Right cardiac atrium (tissue), 5 donors: ENCODE measurements at regions not wholly inside any gene's neighbourhood (a gene's known extent, or its start where the extent isn't known, plus 50 kb on each side); places are given as distances from the start of the nearest gene placed in this dataset.
"Not testable (repeated sequence)": the region's sequence is repeated elsewhere in the genome, so short reads cannot be mapped to it uniquely, and the experiment has no call there.

Experiments
- ATAC-seq, 2 donors: fragments of 200-7000 bp; cut with Tn5 transposase; one replicate each; pipeline versions ENCODE4 v1.8.0 to v1.9.1; 2020; ENCODE audit warnings: moderate library complexity in 2 of 2, mild to moderate bottlenecking in 1 of 2
- DNase-seq, 3 donors: peaks; one replicate each; pipeline ENCODE4 v3.0.0-alpha.2; 2020
- H3K27ac ChIP-seq: one replicate; pipeline ENCODE4 v1.5.1; 2013; ENCODE audit warnings: mild to moderate bottlenecking, low read length, control low read depth, moderate library complexity
- H3K27me3 ChIP-seq: one replicate; pipeline ENCODE4 v1.6.1; 2013; ENCODE audit not compliant: control insufficient read depth, insufficient read depth
- H3K4me1 ChIP-seq: one replicate; pipeline ENCODE4 v1.6.1; 2013; ENCODE audit warnings: low read length; ENCODE audit not compliant: control insufficient read depth, insufficient read depth
- H3K4me3 ChIP-seq: one replicate; pipeline ENCODE4 v1.5.1; 2013; ENCODE audit warnings: low read length, control low read depth
- H3K9me3 ChIP-seq: one replicate; pipeline ENCODE4 v1.6.1; 2013; ENCODE audit warnings: low read length; ENCODE audit not compliant: control insufficient read depth
- WGBS: extraction: QIAGEN DNeasy Blood & Tissue Kit; methylation state at CpG from one replicate; pipeline ENCODE4 v1.1.7; 2013; 5-methylcytosine and 5-hydroxymethylcytosine counted together
- intact Hi-C, 4 donors: fragments of 100-400 bp; cut with DNase I; formaldehyde crosslinking; loops; one replicate each; pipeline versions ENCODE4 v1.11.0 to v1.14.0; 2022 to 2023
- donor health status: healthy with polysubstance abuse.
- donor health status: DM: no; HTN: yes; CAD: no.
- donor health status: DM: no; HTN: no; CAD: no.
- donor health status: DM: no; HTN: yes; CAD: no; lungs with severe emphysema.
- donor health status: DM: yes; HTN: yes; CAD: no.

DNA sequence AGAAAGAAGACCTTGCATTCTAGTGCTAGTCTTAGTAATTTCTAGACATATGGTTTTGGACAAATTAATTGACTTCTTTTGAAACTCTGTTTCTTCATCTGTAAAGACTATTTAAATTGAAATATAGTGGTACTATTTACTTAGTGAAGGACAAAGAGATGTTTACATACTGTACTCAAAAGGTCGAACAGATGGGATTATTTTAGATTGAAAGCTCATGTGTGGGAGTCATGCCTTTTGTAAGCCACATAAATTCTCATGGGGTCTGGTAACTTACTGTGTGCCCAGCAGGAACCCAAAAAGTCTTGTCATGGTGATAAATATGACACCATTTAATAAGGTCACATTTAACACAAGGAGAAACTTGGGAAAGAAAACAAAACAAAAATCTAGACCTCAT is 368.2 kb upstream of the CITED2 start:
- Histone ChIP-seq H3K27ac (no peak overlapping the region), H3K4me1 (no peaks in the 10 kb centered on the region), H3K9me3 (no peaks in the 10 kb centered on the region), H3K4me3 (no peak overlapping the region), H3K27me3 (no peaks in the 10 kb centered on the region)
- WGBS: 63% methylated on average over 1 of the region's 1 CpG
- ATAC-seq (no peak), DNase-seq (no peak)
- intact Hi-C loops: no loop called here

DNA sequence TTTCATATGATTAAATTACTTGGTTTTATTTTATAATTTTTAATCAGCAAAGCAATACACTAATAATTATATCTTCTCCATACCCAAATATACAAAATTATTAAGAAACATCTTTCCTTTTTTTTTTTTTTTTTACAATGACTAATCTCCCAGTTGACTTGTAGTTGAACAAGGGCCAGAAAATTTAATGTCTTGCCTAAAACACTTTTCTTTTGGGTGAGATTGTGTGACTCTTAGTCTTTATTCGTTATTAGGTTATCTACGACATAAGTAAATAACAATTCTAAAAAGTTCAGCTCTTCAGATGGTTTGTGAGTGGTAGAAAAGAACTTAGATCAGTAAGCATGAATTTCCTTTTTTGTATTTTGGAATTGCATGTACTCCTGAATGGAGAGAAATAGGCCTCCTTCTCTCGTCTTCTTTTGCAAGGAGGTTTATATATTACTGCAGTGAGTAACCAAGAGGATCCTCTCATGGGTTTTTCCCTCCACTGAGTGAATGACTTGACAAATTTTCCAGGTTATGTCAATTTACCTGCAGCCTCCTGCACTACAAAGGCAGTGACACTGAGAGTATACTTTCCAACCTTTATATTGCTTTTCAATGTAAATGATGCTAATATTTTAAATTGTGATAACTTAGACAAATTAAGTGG is 364.5 kb upstream of the CITED2 start:
- Histone ChIP-seq H3K9me3 (no peaks in the 10 kb centered on the region), H3K4me1 (no peaks in the 10 kb centered on the region), H3K27ac (no peak overlapping the region), H3K27me3 (no peaks in the 10 kb centered on the region), H3K4me3 (no peak overlapping the region)
- intact Hi-C loops: no loop called here
- no peak for DNase-seq
- ATAC-seq: no peak
- WGBS: 66% methylated on average over 3 of the region's 3 CpGs

DNA sequence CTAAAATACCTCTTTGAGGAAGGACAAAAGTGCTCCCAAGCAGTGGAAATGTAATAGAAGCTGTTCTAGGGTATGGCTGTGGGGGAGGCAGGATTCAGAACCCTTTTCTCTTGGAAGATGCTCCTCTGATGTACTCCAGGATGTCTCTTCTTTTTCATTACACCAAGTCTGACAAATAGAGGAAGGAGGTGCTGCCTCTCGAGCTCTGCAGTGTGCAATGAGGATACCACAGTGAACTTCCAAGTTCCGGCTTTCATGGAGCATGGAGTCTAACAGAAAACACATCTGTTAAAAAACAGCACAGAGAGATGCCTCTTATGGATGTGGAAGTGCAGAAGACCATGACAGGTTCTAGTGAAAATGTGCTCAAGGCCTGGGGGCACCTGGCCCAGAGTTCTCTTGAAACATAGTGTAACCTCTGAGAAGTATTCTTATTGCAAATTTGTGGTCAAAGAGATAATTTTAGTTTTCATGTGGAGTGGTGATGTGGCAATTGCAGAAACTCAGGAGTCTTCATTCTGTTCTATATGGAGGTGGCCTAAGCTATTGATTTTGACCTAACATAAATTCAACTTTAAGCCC is 362.0 kb upstream of the CITED2 start:
- H3K4me1 ChIP-seq: no peaks in the 10 kb centered on the region
- H3K4me3 ChIP-seq: no peak overlapping the region
- intact Hi-C loops: no loop called here
- no peak overlapping the region for H3K27ac ChIP-seq
- DNase-seq (no peak), ATAC-seq (no peak)
- H3K9me3 ChIP-seq: no peaks in the 10 kb centered on the region
- H3K27me3 ChIP-seq: no peaks in the 10 kb centered on the region
- 85% methylated on average over 2 of the region's 2 CpGs for WGBS

DNA sequence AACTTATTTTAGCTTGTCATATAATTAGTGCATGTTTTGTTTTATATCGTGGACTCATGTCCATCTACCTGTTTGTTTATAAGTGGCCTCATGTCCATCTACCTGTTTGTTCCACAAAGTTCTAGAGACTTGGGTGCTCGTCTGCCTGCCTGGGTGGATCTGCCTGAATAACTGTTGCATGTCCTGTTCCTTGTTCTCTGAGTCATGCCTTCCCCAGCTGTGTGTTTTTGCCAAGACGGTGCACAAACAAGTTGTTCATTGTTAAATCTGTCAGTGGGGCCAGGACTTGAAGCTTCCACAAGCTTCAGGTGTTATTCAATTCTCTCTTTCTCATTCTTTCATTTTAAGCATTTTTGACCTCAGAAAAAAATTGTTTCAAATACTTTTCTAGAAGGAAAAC is 358.0 kb upstream of the CITED2 start:
- intact Hi-C loops: no loop called here
- no peak for ATAC-seq
- H3K27ac ChIP-seq: no peak overlapping the region
- WGBS: 63% methylated on average over 3 of the region's 3 CpGs
- no peak overlapping the region for H3K4me3 ChIP-seq
- no peaks in the 10 kb centered on the region for H3K27me3 ChIP-seq
- H3K4me1 ChIP-seq: peaks cover 2% of the 10 kb centered on the region
- H3K9me3 ChIP-seq: no peaks in the 10 kb centered on the region
- no peak for DNase-seq

DNA sequence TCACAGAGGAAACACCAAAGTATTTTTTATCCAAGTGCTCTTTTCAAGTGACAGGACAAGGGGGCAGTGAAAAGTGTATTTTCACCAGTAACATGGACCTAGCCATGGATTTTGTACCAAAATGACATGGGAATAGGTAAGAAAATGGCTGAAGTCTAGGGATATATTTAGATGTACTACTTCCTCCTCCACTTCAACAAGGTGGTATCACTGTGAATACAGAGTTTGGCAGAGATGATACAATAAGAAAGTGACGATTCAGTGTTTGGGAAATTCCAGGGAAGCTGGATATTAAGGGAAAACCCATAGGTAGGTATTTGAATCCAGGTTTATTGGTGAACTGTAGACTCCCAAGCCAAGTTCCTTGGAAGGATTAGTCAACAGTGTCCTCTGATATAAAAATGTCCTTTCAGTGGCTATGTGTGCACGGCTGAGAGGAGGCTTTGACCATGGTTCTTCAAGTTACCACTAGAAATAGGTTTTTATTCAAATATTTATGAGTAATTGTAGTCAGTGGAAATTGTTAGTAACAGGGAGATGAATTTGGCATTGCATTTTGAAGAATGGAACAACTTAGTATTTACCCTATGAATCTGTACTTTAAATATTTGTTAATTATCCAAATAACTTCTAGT is 356.0 kb upstream of the CITED2 start:
- no peak overlapping the region for H3K27ac ChIP-seq
- no peak for DNase-seq
- H3K4me1 ChIP-seq: peaks cover 2% of the 10 kb centered on the region
- 73% methylated on average over 2 of the region's 2 CpGs for WGBS
- no peak overlapping the region for H3K4me3 ChIP-seq
- ATAC-seq: no peak
- no peaks in the 10 kb centered on the region for H3K9me3 ChIP-seq
- no peaks in the 10 kb centered on the region for H3K27me3 ChIP-seq
- intact Hi-C loops: no loop called here

DNA sequence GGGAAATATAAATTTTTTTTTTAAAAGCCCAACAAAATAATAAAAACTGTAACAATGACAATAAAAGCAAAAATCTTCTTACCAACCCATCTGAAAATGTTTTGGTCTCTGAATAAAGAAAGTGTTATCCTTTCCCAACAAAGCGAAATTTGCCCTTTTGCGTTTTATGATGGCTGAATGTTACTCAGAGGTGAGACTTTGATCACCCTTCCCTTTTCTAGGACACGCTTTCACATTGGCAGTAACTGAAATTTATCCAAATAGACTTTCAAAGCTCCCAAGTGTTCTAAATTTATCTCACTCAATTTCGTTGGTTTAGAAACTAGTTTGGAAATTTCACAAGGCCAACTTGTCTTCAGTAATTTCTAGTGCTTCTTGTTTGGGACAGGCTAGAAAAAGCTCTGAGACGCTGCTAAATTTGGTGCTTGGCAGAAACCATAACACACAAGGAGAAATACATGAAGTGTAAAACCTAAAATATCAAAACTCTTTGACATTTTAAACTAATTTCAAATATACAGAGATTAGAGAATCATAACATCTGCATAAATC is 354.5 kb upstream of the CITED2 start:
- no peak for ATAC-seq
- Histone ChIP-seq H3K4me1 (peaks cover 2% of the 10 kb centered on the region), H3K27me3 (no peaks in the 10 kb centered on the region), H3K9me3 (no peaks in the 10 kb centered on the region), H3K27ac (no peak overlapping the region), H3K4me3 (no peak overlapping the region)
- intact Hi-C loops: no loop called here
- 58% methylated on average over 5 of the region's 5 CpGs for WGBS
- DNase-seq: no peak

DNA sequence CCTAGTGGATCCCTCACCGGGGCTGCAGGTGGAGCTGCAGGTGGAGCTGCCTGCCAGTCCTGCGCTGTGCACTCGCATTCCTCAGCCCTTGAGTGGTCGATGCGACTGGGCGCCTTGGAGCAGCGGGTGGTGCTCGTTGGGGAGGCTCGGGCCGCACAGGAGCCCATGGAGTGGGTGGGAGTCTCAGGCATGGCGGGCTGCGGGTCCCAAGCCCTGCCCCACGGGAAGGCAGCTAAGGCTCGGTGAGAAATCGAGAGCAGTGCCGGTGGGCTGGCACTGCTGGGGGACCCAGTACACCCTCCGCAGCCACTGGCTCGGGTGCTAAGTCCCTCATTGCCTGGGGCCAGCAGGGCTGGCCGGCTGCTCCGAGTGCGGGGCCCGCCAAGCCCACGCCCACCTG is 351.8 kb upstream of the CITED2 start:
- H3K27me3 ChIP-seq, H3K9me3 ChIP-seq, ATAC-seq, H3K27ac ChIP-seq, H3K4me1 ChIP-seq, H3K4me3 ChIP-seq, intact Hi-C loops: not testable (repeated sequence)
- WGBS: 97% methylated on average over 23 of the region's 23 CpGs
- DNase-seq: peak in 2 of 3 donors; percentile 47 to 55

DNA sequence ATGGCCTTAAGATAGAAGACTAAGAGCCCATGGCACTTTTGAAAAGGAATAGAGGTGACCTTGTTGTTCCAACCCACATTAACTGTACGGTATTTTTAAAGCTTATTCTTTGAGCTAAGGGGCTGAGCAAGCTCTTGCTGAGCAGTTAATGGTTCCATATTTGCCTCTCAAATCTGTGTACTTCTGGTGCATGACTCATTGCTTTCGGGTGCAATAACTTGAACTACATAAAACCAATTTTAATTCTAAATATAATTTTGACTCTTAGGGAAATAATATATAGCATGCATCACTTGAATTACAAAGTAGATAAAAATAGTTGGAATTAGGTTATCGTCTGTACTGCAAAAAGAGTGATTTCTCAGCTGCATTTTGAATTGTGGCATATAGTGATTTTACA is 348.1 kb upstream of the CITED2 start:
- 79% methylated on average over 3 of the region's 3 CpGs for WGBS
- Histone ChIP-seq H3K27me3 (no peaks in the 10 kb centered on the region), H3K4me3 (no peak overlapping the region), H3K9me3 (no peaks in the 10 kb centered on the region), H3K4me1 (no peaks in the 10 kb centered on the region), H3K27ac (no peak overlapping the region)
- intact Hi-C loops: no loop called here
- ATAC-seq (no peak), DNase-seq (no peak)

DNA sequence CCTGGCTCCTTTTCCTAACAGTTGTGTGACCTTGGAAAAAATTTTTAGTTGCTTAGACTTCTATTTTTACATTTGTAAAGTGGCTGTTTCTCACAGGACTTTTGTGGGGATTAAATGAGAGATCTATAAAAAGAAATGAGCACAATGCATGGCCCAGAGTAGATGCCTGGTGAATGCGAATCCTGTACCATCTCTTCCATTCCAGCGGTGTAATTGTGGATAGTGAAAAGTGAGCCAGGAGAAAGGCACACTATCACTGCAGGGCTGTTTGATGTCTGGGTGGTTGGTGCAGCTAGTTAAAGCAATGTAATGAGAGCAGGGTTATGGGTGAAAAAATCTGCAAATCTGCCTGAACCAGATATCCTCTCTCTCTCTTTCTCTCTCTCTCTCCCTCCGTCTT is 347.5 kb upstream of the CITED2 start:
- Histone ChIP-seq H3K27me3 (no peaks in the 10 kb centered on the region), H3K4me3 (no peak overlapping the region), H3K27ac (no peak overlapping the region), H3K9me3 (no peaks in the 10 kb centered on the region), H3K4me1 (no peaks in the 10 kb centered on the region)
- DNase-seq: no peak
- intact Hi-C loops: no loop called here
- 72% methylated on average over 3 of the region's 3 CpGs for WGBS
- ATAC-seq: no peak

DNA sequence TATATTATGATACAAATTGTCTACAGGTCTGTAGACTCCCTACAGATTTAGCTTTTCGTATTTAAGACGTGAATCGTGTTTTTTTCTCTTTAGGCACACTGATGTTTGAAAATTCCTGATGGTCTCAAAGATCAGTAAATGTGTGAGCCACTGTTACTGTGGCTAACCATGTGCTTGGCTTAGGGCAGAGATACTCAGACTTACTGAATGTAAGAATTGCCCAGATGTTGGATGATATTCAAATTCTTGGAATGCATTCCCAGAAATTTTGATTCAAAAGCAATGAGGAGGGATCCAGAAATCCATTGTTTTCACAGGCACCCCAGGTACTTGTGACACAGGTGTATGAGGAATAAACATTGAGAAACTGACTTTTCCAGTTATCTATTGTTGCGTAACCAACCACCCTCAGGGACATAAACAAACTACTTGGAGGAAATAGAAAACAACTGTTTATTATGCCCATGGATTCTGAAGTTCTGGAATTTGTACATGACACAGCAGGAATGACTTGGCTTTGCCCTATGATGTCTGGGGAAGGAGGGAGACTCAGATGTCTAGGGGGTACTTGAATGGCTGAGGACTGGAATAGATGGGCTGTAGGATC is 339.6 kb upstream of the CITED2 start:
- ATAC-seq (no peak), DNase-seq (no peak)
- H3K9me3 ChIP-seq: no peaks in the 10 kb centered on the region
- no peaks in the 10 kb centered on the region for H3K4me1 ChIP-seq
- H3K4me3 ChIP-seq: no peak overlapping the region
- intact Hi-C loops: no loop called here
- H3K27me3 ChIP-seq: no peaks in the 10 kb centered on the region
- H3K27ac ChIP-seq: no peak overlapping the region
- WGBS: 93% methylated on average over 4 of the region's 4 CpGs

DNA sequence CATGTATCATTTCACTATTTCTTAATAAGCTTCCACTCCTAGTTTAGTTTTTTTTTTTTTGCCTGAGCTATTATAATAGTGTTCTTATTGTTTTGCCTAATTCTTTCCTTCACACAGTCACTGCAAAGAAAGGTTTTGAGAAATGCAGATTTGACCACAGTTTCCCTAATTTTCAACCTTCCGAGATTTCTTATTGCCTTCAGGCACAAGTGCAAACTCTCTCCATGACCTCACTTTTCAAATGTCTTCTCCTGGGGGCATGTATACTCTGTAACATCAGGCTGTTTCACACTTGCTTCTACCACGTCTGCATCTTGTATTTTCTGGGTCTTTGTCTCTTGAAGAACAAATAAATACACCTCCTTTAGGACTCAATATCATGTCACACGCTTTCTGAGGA is 339.0 kb upstream of the CITED2 start:
- 83% methylated on average over 3 of the region's 3 CpGs for WGBS
- Histone ChIP-seq H3K4me1 (no peaks in the 10 kb centered on the region), H3K27ac (no peak overlapping the region), H3K4me3 (no peak overlapping the region), H3K9me3 (no peaks in the 10 kb centered on the region), H3K27me3 (no peaks in the 10 kb centered on the region)
- DNase-seq (no peak), ATAC-seq (no peak)
- intact Hi-C loops: no loop called here
